ENCODE measurements at regions not wholly inside any gene's neighbourhood (a gene's known extent, or its start where the extent isn't known, plus 50 kb on each side); places are given as distances from the start of the nearest gene placed in this dataset.

DNA sequence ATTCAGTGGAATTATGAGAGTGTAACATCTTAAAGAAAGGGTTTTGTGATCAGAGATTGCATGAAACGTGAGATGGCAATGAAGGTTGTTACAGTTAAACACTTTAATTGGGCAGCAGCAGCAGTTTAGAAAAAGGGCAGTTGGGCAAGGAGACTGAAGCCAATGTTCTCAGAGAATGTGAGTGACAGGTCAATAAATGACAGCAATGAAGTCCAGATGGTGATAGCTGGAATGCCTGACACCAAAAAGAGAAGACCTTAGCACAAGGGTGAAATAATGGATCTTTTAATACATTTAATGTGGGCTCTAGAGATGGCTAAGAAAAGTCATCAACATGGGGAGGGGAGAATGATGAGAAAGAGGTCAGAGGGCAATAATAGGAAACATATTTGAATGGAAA lies 89.4 kb upstream of the CDH7 start:
- TF ChIP-seq, protein P1, sequence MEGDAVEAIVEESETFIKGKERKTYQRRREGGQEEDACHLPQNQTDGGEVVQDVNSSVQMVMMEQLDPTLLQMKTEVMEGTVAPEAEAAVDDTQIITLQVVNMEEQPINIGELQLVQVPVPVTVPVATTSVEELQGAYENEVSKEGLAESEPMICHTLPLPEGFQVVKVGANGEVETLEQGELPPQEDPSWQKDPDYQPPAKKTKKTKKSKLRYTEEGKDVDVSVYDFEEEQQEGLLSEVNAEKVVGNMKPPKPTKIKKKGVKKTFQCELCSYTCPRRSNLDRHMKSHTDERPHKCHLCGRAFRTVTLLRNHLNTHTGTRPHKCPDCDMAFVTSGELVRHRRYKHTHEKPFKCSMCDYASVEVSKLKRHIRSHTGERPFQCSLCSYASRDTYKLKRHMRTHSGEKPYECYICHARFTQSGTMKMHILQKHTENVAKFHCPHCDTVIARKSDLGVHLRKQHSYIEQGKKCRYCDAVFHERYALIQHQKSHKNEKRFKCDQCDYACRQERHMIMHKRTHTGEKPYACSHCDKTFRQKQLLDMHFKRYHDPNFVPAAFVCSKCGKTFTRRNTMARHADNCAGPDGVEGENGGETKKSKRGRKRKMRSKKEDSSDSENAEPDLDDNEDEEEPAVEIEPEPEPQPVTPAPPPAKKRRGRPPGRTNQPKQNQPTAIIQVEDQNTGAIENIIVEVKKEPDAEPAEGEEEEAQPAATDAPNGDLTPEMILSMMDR (conservative IDR thresholded peaks at IDR 0.05 in 1 of 2, IDR thresholded peaks at IDR 0.05 in 1 of 2; ENCODE audit: extremely low read depth in 1 of 2, insufficient read depth in 1 of 2, low read depth in 1 of 2, low read length in 2 of 2) = no peak
- TF ChIP-seq EZH2 (IDR thresholded peaks at IDR 0.05; ENCODE audit: borderline replicate concordance, low read length) = no peak

All from mammary epithelial cell (primary cell).